ENCODE measurements at regions not wholly inside any gene's neighbourhood (a gene's known extent, or its start where the extent isn't known, plus 50 kb on each side); places are given as distances from the start of the nearest gene placed in this dataset.

GRCh38 chr4:58313444-58313843 is 1203.3 kb upstream of the IGFBP7 start:
- intact Hi-C loops (cut with micrococcal nuclease; ENCODE audit: unreplicated experiment) (no loop called here), in situ Hi-C loops (cut with HindIII; ENCODE audit: extremely low pct_ligation_motif_present, low pct_unique_long_range_greater_than_20kb) (no loop called here)
- POLR2A ChIA-PET: no interaction called here
- CTCF ChIA-PET (ENCODE audit: low intra/inter-chr PET ratio, low total read pairs): no interaction called here
- H3K27me3 ChIP-seq (ENCODE audit: control insufficient read depth in 1 of 2, insufficient read depth in 2 of 2, low read length in 2 of 2): no peaks in the 10 kb centered on the region
- no peak overlapping the region for H3K4me2 ChIP-seq (ENCODE audit: low read depth, low read length)
- BruUV-seq (replicated peaks): no TSS peak
- ATAC-seq: no peak
- H3K36me3 ChIP-seq (replicated peaks in 1 of 2; ENCODE audit: control insufficient read depth in 1 of 2, insufficient read depth in 2 of 2, low read length in 2 of 2): no peaks in the 10 kb centered on the region
- no peak for FAIRE-seq
- H3K9ac ChIP-seq (ENCODE audit: insufficient read depth, low read depth, low read length): no peak overlapping the region
- H2AFZ ChIP-seq (ENCODE audit: low read length): no peak overlapping the region
- H3K4me1 ChIP-seq (ENCODE audit: insufficient read depth, low read length): no peaks in the 10 kb centered on the region
- H3K4me3 ChIP-seq (replicated peaks in 1 of 3; ENCODE audit: insufficient read depth in 1 of 3, low read depth in 2 of 3, low read length in 3 of 3): no peak overlapping the region
- H4K20me1 ChIP-seq (ENCODE audit: insufficient read depth, low read length): no peaks in the 10 kb centered on the region
- H3K79me2 ChIP-seq (ENCODE audit: insufficient read depth, low read length): no peaks in the 10 kb centered on the region
- 26% methylated on average over 4 of the region's 4 CpGs for WGBS (ENCODE audit: low lambda C conversion rate)
- peaks cover 85% of the 10 kb centered on the region for H3K9me3 ChIP-seq (ENCODE audit: low read length)
- TF ChIP-seq NKX3-1 (CRISPR knock-in tag; IDR thresholded peaks at IDR 0.05) (no peak), MLLT10 (CRISPR knock-in tag; IDR thresholded peaks at IDR 0.05) (no peak), MXD4 (CRISPR knock-in tag; IDR thresholded peaks at IDR 0.05) (no peak), BHLHE40 (IDR thresholded peaks at IDR 0.05; ENCODE audit: low read length) (no peak), ATF7-NPFF (CRISPR knock-in tag; IDR thresholded peaks at IDR 0.05; ENCODE audit: low read depth) (no peak), DRAP1 (CRISPR knock-in tag; IDR thresholded peaks at IDR 0.05) (no peak), ZNF660 (CRISPR knock-in tag; IDR thresholded peaks at IDR 0.05; ENCODE audit: borderline replicate concordance, low read depth) (no peak), ZNF850 (CRISPR knock-in tag; conservative IDR thresholded peaks at IDR 0.05) (no peak), RELA (CRISPR knock-in tag; IDR thresholded peaks at IDR 0.05) (no peak), ZNF788 (CRISPR knock-in tag; IDR thresholded peaks at IDR 0.05; ENCODE audit: borderline replicate concordance) (no peak), PREB (CRISPR knock-in tag; IDR thresholded peaks at IDR 0.05) (no peak), KDM6A (CRISPR knock-in tag; IDR thresholded peaks at IDR 0.05; ENCODE audit: low read depth) (no peak)
- TF ChIP-seq, protein P1, sequence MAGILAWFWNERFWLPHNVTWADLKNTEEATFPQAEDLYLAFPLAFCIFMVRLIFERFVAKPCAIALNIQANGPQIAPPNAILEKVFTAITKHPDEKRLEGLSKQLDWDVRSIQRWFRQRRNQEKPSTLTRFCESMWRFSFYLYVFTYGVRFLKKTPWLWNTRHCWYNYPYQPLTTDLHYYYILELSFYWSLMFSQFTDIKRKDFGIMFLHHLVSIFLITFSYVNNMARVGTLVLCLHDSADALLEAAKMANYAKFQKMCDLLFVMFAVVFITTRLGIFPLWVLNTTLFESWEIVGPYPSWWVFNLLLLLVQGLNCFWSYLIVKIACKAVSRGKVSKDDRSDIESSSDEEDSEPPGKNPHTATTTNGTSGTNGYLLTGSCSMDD (CRISPR knock-in tag; IDR thresholded peaks at IDR 0.05): no peak
- no peak for DNase-seq (ENCODE audit: low spot score)
- H3K27ac ChIP-seq (ENCODE audit: extremely low read length, insufficient read depth, low read length): no peak overlapping the region

Measured in HepG2 (cell line).